GM12872 (cell line): ENCODE measurements at regions not wholly inside any gene's neighbourhood (a gene's known extent, or its start where the extent isn't known, plus 50 kb on each side); places are given as distances from the start of the nearest gene placed in this dataset.

Experiments used
- CTCF ChIP-seq: IDR thresholded peaks from 3 replicates; pipeline ENCODE4 v1.5.1; 2011; ENCODE audit warnings: low read depth, mild to moderate bottlenecking, low read length, moderate library complexity; ENCODE audit not compliant: insufficient read depth

DNA sequence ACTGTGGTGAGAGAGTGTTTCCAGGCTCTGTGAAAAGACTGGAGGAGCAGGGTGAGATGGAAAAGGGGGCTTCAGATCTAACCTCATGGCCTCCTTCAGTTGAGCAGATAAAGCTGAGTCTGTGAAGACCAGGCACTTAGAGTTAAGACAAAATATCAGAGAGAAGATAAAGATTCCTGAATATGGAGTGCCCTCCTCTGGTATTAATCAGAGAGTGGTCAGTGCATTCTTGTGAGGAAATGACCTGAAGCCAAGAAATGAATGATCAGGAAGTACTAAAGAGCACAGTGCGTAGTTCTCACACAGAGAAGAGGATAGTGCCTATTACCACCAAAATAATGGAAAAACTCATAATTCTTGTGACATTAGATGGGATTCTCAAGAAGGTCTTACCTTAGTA, 1417.0 kb upstream of the ACO1 start:
- no peak for TF ChIP-seq CTCF

DNA sequence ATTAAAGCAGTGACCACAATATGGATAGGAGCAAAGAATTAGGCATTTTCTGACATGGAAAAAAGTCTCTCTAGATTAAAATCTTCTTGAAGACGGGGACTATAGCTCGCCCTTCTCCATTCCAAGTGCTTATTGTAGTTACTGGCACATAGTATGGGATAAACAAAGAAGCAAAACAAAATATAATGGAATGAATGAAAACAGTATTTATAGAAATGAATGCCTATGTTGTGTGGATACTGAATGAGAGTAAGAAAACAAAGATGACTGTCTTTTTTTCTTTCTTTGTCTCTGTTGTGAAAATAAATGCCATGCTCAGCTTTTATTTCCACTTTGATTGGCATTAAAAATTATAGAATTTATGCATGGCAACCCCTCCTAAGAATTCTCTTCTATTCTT, 1414.3 kb upstream of the ACO1 start:
- no peak for TF ChIP-seq CTCF

- no peak for TF ChIP-seq CTCF
These were observed 1413.6 kb upstream of the ACO1 start for GRCh38 chr9:30970812-30971211.

- no peak for TF ChIP-seq CTCF
These were observed 1411.8 kb upstream of the ACO1 start for GRCh38 chr9:30972654-30973053.

GRCh38 chr9:30977965-30978364, 1406.5 kb upstream of the ACO1 start:
- TF ChIP-seq CTCF = no peak

DNA sequence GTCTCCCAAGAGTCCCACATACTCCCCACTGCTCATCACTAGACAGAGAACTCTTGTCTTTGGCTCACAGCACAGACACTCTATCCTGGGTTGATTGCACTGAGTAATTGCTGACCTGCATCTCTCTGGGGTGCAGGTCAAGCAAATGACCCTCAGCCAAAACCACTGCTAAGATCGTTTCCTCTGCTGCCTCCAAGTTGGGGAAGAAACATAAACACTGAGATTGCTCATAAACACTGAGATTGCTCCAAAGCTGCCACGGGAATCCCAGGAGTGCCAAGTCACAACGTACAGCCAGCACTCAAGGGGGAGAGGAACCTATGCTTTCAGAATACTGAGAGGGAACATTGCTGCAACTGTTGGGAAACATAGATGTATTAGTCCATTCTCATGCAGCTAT, 1402.1 kb upstream of the ACO1 start:
- no peak for TF ChIP-seq CTCF

DNA sequence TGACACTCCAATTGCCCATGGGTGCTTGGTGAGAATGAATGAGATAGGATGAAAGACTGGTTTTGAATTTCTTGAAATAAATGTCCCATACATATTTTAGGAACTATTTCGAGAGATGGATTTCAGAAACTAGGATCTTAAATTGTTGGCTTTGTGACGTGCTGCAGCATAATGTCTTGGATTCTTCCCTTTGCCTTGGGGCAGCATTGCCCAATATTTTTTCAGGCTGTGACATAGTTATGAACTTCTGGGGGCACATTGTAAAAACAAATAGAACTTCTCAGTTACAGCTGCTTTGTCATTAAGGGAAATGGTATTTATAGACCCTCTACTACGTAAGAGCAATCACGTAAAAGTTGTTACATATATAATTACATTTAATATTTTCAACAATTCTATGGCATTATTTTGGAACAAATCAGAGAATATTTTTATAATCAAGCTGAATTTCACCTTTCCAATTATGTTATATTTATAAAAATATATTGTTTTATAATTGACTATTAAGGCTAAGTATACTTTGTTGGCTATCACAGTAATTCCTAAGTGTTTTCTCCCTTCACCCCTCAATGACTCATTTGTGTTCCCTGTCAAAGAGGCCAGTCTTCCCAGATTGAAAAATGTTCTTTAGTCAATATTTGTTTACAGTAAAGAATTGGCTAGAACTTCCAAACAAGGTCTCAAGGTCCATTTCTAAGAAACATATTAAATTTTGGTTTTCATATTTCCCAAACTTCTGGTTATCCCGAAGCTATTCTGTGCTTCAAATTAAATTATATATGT, 1388.3 kb upstream of the ACO1 start:
- no peak for TF ChIP-seq CTCF
